Loucy (cell line): ENCODE measurements at regions not wholly inside any gene's neighbourhood (a gene's known extent, or its start where the extent isn't known, plus 50 kb on each side); places are given as distances from the start of the nearest gene placed in this dataset.

Experiments used
- H2AFZ ChIP-seq: fragments of 200-600 bp; sonication (generic); 2 replicates; pipeline ENCODE4 v1.6.0; 2016; ENCODE audit warnings: antibody characterized with exemption, mild to moderate bottlenecking, low read length, moderate library complexity
- H3F3A ChIP-seq: fragments of 200-600 bp; 2 replicates; pipeline ENCODE4 v1.6.0; 2016; ENCODE audit warnings: antibody characterized with exemption, low read depth, mild to moderate bottlenecking
- H3K27me3 ChIP-seq: fragments of 200-600 bp; sonication (generic); 2 replicates; pipeline ENCODE4 v1.6.1; 2014; ENCODE audit warnings: low read length, mild to moderate bottlenecking; ENCODE audit not compliant: insufficient read depth, poor library complexity, severe bottlenecking
- H3K36me3 ChIP-seq: fragments of 200-600 bp; sonication (generic); 2 replicates; pipeline ENCODE4 v1.6.1; 2016; ENCODE audit warnings: low read length; ENCODE audit not compliant: insufficient read depth
- H3K4me1 ChIP-seq: fragments of 200-600 bp; sonication (generic); 2 replicates; pipeline ENCODE4 v1.5.1; 2014; ENCODE audit warnings: low read length, mild to moderate bottlenecking; ENCODE audit not compliant: insufficient read depth, poor library complexity, severe bottlenecking
- H3K4me2 ChIP-seq: fragments of 200-600 bp; sonication (generic); 2 replicates; pipeline ENCODE4 v1.6.0; 2014; ENCODE audit warnings: antibody characterized with exemption, low read length, low read depth, mild to moderate bottlenecking; ENCODE audit not compliant: poor library complexity, severe bottlenecking
- H3K4me3 ChIP-seq: fragments of 200-600 bp; sonication (generic); 2 replicates; pipeline ENCODE4 v1.5.1; 2014; ENCODE audit warnings: low read length, mild to moderate bottlenecking, mixed read lengths; ENCODE audit not compliant: poor library complexity, severe bottlenecking
- H3K79me2 ChIP-seq: fragments of 200-600 bp; sonication (generic); 2 replicates; pipeline ENCODE4 v1.6.1; 2014; ENCODE audit warnings: low read length; ENCODE audit not compliant: insufficient read depth
- H3K9ac ChIP-seq: fragments of 200-600 bp; sonication (generic); 2 replicates; pipeline ENCODE4 v1.6.0; 2014; ENCODE audit warnings: mild to moderate bottlenecking, low read depth, low read length, moderate library complexity; ENCODE audit not compliant: poor library complexity, severe bottlenecking
- H3K9me2 ChIP-seq: fragments of 200-600 bp; sonication (generic); replicated peaks from 2 replicates; pipeline ENCODE4 v1.6.1; 2016; ENCODE audit warnings: low read depth, low read length, mixed read lengths
- H3K9me3 ChIP-seq: fragments of 200-600 bp; sonication (generic); 2 replicates; pipeline ENCODE4 v1.6.1; 2014; ENCODE audit warnings: mild to moderate bottlenecking, antibody characterized with exemption, low read length, low read depth; ENCODE audit not compliant: insufficient read depth
- H4K20me1 ChIP-seq: fragments of 200-600 bp; sonication (generic); 2 replicates; pipeline ENCODE4 v1.6.0; 2014; ENCODE audit warnings: antibody characterized with exemption, low read length, mild to moderate bottlenecking; ENCODE audit not compliant: insufficient read depth, poor library complexity, severe bottlenecking
- EZH2phosphoT487 ChIP-seq: fragments of 200-600 bp; IDR thresholded peaks from 2 replicates; pipeline ENCODE4 v1.6.1; 2018; ENCODE audit warnings: antibody characterized with exemption, mild to moderate bottlenecking, moderate library complexity, borderline replicate concordance
- TF ChIP-seq, protein P1 (sequence below): fragments of 200-600 bp; sonication (generic); conservative IDR thresholded peaks from 2 replicates; pipeline ENCODE4 v1.5.1; 2014; ENCODE audit warnings: mild to moderate bottlenecking, antibody characterized with exemption, low read length

DNA sequence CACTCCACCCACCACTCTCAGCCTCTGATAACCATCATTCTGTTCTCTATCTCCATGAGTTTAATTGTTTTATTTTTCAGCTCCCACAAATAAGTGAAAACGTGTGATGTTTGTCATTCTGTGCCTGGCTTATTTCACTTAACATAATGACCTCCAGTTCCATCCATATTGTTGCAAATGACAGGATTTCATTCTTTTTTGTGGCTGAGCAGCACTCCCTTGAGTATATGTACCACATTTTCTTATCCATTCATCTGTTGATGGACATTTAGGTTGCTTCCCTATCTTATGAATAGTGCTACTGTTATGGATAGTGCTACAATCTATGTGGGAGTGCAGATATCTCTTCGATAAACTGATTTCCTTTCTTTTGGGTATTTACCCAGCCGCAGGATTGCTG lies 103.3 kb upstream of the PDE7B start:
- Histone ChIP-seq H4K20me1 (no peaks in the 10 kb centered on the region), H3F3A (no peaks in the 10 kb centered on the region), H3K9me2 (no peaks in the 10 kb centered on the region), H3K9me3 (no peaks in the 10 kb centered on the region), H2AFZ (no peak overlapping the region), H3K4me1 (no peaks in the 10 kb centered on the region), H3K4me2 (no peak overlapping the region), H3K36me3 (no peaks in the 10 kb centered on the region), H3K4me3 (no peak overlapping the region), H3K9ac (no peak overlapping the region), H3K27me3 (no peaks in the 10 kb centered on the region), H3K79me2 (no peaks in the 10 kb centered on the region)
- TF ChIP-seq EZH2phosphoT487, result no peak
- TF ChIP-seq, protein P1, sequence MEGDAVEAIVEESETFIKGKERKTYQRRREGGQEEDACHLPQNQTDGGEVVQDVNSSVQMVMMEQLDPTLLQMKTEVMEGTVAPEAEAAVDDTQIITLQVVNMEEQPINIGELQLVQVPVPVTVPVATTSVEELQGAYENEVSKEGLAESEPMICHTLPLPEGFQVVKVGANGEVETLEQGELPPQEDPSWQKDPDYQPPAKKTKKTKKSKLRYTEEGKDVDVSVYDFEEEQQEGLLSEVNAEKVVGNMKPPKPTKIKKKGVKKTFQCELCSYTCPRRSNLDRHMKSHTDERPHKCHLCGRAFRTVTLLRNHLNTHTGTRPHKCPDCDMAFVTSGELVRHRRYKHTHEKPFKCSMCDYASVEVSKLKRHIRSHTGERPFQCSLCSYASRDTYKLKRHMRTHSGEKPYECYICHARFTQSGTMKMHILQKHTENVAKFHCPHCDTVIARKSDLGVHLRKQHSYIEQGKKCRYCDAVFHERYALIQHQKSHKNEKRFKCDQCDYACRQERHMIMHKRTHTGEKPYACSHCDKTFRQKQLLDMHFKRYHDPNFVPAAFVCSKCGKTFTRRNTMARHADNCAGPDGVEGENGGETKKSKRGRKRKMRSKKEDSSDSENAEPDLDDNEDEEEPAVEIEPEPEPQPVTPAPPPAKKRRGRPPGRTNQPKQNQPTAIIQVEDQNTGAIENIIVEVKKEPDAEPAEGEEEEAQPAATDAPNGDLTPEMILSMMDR, result no peak

DNA sequence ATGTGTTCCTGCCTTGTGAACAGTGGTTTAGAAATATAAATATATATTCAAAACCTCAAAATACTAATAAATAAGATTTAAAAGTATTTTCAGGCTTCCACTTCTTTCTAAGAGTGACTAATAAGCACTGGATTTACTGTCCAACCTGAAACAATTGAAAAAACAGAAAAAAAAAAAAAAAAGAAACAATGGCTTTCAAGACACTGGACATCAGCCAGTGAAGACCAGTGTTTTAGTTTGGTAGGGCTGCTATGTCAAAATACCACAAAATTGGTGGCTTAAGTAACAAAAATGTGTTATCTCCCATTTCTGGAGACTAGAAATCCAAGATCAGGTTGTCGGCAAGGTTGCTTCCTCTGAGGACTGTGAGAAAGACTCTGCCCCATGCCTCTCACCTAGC lies 101.4 kb upstream of the PDE7B start:
- H4K20me1 ChIP-seq, result no peaks in the 10 kb centered on the region
- H3K9ac ChIP-seq, result no peak overlapping the region
- H3K36me3 ChIP-seq, result no peaks in the 10 kb centered on the region
- H3K9me2 ChIP-seq, result no peaks in the 10 kb centered on the region
- H3K4me3 ChIP-seq, result no peak overlapping the region
- no peak for TF ChIP-seq EZH2phosphoT487
- TF ChIP-seq, protein P1, result no peak
- no peaks in the 10 kb centered on the region for H3K79me2 ChIP-seq
- H3K4me1 ChIP-seq, result no peaks in the 10 kb centered on the region
- no peaks in the 10 kb centered on the region for H3K9me3 ChIP-seq
- no peaks in the 10 kb centered on the region for H3K27me3 ChIP-seq
- no peaks in the 10 kb centered on the region for H3F3A ChIP-seq
- no peak overlapping the region for H3K4me2 ChIP-seq
- H2AFZ ChIP-seq, result no peak overlapping the region

DNA sequence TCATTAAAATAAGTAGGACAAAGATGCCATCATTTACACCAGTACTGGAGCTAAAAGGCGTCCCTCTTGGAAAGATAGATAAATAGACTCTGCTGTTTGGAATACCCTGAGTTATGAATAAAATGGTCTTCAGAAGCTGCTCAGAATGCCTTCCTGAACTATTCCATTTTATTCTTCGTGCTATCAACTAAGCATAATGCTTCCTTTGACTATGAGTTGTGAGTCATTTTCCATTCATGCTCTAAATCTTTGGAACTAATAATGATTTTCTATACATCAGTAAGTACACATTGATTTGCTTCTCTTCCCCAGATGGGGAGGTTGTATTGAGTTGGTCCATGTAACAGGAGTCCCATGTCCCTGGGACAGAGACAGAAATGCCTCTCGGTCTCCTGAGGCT lies 98.3 kb upstream of the PDE7B start:
- TF ChIP-seq EZH2phosphoT487, result no peak
- TF ChIP-seq, protein P1, result no peak
- Histone ChIP-seq H3K79me2 (no peaks in the 10 kb centered on the region), H2AFZ (no peak overlapping the region), H3K9me3 (no peaks in the 10 kb centered on the region), H3K4me3 (no peak overlapping the region), H3K9ac (no peak overlapping the region), H4K20me1 (no peaks in the 10 kb centered on the region), H3F3A (no peaks in the 10 kb centered on the region), H3K4me2 (no peak overlapping the region), H3K4me1 (no peaks in the 10 kb centered on the region), H3K27me3 (no peaks in the 10 kb centered on the region), H3K36me3 (no peaks in the 10 kb centered on the region), H3K9me2 (no peaks in the 10 kb centered on the region)
